ENCODE measurements at regions not wholly inside any gene's neighbourhood (a gene's known extent, or its start where the extent isn't known, plus 50 kb on each side); places are given as distances from the start of the nearest gene placed in this dataset.

GRCh38 chr1:34270181-34270580 is 93.5 kb downstream of the C1orf94 start:
- DNase-seq: no peak

GRCh38 chr1:34272152-34272551 is 95.4 kb downstream of the C1orf94 start:
- DNase-seq: no peak

- DNase-seq: no peak
These were observed 98.4 kb downstream of the C1orf94 start for GRCh38 chr1:34275150-34275549.

GRCh38 chr1:34276606-34277005 is 99.9 kb downstream of the C1orf94 start:
- DNase-seq: no peak

GRCh38 chr1:34277150-34277549 is 100.4 kb downstream of the C1orf94 start:
- DNase-seq: no peak

- DNase-seq: no peak
These were observed 101.5 kb downstream of the C1orf94 start for GRCh38 chr1:34278211-34278610.

- DNase-seq: no peak
These were observed 103.3 kb downstream of the C1orf94 start for GRCh38 chr1:34279971-34280370.

- DNase-seq: no peak
These were observed 103.8 kb downstream of the C1orf94 start for GRCh38 chr1:34280509-34280908.

- DNase-seq: no peak
These were observed 106.4 kb downstream of the C1orf94 start for GRCh38 chr1:34283142-34283541.

GRCh38 chr1:34286511-34286910 is 109.8 kb downstream of the C1orf94 start:
- DNase-seq: no peak

- no peak for DNase-seq
These were observed 114.1 kb downstream of the C1orf94 start for GRCh38 chr1:34290831-34291230.

- DNase-seq: no peak
These were observed 115.8 kb downstream of the C1orf94 start for GRCh38 chr1:34292472-34292871.

- DNase-seq: no peak
These were observed 119.4 kb downstream of the C1orf94 start for GRCh38 chr1:34296059-34296458.

- no peak for DNase-seq
These were observed 126.1 kb downstream of the C1orf94 start for GRCh38 chr1:34302798-34303197.

- DNase-seq: no peak
These were observed 126.5 kb downstream of the C1orf94 start for GRCh38 chr1:34303218-34303617.

- DNase-seq: no peak
These were observed 129.9 kb downstream of the C1orf94 start for GRCh38 chr1:34306568-34306967.

- DNase-seq: no peak
These were observed 135.7 kb downstream of the C1orf94 start for GRCh38 chr1:34312359-34312758.

- no peak for DNase-seq
These were observed 139.3 kb downstream of the C1orf94 start for GRCh38 chr1:34315974-34316373.

GRCh38 chr1:34316773-34317172 is 140.1 kb downstream of the C1orf94 start:
- no peak for DNase-seq

- DNase-seq: no peak
These were observed 142.5 kb downstream of the C1orf94 start for GRCh38 chr1:34319218-34319617.

GRCh38 chr1:34320053-34320669 is 143.5 kb downstream of the C1orf94 start:
- DNase-seq: no peak

- DNase-seq: no peak
These were observed 146.3 kb downstream of the C1orf94 start for GRCh38 chr1:34322969-34323368.

GRCh38 chr1:34324879-34325440 is 148.3 kb downstream of the C1orf94 start:
- DNase-seq: no peak

GRCh38 chr1:34328281-34328799 is 151.6 kb downstream of the C1orf94 start:
- DNase-seq: no peak

GRCh38 chr1:34330061-34330460 is 153.4 kb downstream of the C1orf94 start:
- no peak for DNase-seq
